RWPE1 (cell line): ENCODE measurements at regions not wholly inside any gene's neighbourhood (a gene's known extent, or its start where the extent isn't known, plus 50 kb on each side); places are given as distances from the start of the nearest gene placed in this dataset.

Source experiments
- CTCF ChIA-PET: fragments of 350-600 bp; sonication (Branson Sonifier 250); formaldehyde crosslinking; extraction: SDS; loops from one replicate; lab custom pipeline; 2021; lab: Yijun Ruan, JAX
- POLR2A ChIA-PET: fragments of 400-600 bp; formaldehyde crosslinking; extraction: SDS; loops from one replicate; lab custom pipeline; 2020; ENCODE audit warnings: antibody characterized with exemption; ENCODE audit not compliant: low non-redundant PET; lab: Yijun Ruan, JAX
- DNase-seq: peaks from one replicate; pipeline ENCODE4 v3.0.0; 2012; ENCODE audit warnings: low spot score
- H3K27ac ChIP-seq: fragments of 450-650 bp; 2 replicates; pipeline ENCODE4 v1.5.1; 2017
- TF ChIP-seq, protein P1 (sequence below): fragments of 450-650 bp; conservative IDR thresholded peaks from 2 replicates; pipeline ENCODE4 v1.5.1; 2017; ENCODE audit warnings: low read depth, mild to moderate bottlenecking

DNA sequence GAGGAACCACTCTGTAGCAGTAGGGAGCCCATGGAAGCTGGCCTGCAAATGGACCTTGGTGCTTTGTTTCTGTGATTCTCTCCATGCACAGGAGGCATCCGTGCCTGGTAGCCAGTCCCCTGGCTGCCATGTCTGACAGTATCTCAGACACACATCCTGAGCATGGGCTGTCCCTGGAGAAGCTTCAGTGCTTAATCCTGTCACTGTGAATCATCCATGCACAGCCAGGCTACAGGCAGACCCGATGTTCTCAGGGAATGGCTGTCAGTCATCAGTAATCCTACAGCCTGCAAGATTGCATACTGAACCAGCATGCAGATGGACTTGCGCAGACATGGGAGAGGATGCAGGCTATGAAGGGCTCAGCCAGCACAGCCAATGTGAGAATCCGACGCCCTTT lies 606.3 kb upstream of the PLXNA2 start:
- H3K27ac ChIP-seq: no peak overlapping the region
- DNase-seq: no peak
- TF ChIP-seq, protein P1, sequence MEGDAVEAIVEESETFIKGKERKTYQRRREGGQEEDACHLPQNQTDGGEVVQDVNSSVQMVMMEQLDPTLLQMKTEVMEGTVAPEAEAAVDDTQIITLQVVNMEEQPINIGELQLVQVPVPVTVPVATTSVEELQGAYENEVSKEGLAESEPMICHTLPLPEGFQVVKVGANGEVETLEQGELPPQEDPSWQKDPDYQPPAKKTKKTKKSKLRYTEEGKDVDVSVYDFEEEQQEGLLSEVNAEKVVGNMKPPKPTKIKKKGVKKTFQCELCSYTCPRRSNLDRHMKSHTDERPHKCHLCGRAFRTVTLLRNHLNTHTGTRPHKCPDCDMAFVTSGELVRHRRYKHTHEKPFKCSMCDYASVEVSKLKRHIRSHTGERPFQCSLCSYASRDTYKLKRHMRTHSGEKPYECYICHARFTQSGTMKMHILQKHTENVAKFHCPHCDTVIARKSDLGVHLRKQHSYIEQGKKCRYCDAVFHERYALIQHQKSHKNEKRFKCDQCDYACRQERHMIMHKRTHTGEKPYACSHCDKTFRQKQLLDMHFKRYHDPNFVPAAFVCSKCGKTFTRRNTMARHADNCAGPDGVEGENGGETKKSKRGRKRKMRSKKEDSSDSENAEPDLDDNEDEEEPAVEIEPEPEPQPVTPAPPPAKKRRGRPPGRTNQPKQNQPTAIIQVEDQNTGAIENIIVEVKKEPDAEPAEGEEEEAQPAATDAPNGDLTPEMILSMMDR: no peak
- CTCF ChIA-PET: no interaction called here
- POLR2A ChIA-PET: no interaction called here

DNA sequence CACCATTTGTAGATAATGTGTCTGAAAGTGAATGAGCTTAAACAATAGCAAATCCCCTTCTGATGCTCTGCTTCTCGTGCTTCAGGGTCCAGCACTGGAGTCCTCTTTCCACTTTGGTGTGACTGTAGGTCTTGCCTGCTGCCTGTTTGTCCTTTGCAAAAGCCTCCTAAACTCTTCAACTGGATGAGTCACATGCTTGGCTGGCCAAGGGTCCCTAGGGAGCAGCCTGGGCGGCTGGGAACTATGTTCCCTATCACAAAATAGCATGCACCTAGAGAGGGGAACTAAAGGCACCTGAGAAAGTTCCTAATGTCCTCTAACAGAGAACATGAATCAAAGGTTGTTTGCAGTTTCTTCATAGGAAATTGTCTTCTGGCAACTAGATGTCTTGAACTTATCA lies 607.2 kb upstream of the PLXNA2 start:
- DNase-seq: no peak
- ChIA-PET POLR2A (no interaction called here), CTCF (no interaction called here)
- TF ChIP-seq, protein P1: no peak
- H3K27ac ChIP-seq: no peak overlapping the region

DNA sequence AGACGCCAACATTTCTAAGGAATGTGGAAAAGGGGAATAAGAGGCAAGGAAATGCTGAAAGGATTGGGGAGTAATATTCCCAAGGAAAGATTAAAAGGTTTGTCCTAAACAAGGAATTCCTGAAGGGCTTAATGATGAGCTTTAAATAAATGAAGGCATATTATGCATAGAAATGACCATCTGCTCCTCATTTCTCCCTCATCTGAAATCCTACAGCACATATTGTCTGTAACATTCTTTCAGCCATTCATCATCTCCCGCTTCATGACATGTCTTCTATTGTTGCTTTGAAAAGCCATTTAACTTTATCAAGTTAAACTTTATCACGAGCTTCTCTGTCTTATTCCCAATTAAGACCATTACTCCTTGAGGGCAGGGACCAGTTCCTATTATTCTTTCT lies 608.7 kb upstream of the PLXNA2 start:
- TF ChIP-seq, protein P1: no peak
- no peak overlapping the region for H3K27ac ChIP-seq
- CTCF ChIA-PET: no interaction called here
- DNase-seq: no peak
- POLR2A ChIA-PET: no interaction called here

DNA sequence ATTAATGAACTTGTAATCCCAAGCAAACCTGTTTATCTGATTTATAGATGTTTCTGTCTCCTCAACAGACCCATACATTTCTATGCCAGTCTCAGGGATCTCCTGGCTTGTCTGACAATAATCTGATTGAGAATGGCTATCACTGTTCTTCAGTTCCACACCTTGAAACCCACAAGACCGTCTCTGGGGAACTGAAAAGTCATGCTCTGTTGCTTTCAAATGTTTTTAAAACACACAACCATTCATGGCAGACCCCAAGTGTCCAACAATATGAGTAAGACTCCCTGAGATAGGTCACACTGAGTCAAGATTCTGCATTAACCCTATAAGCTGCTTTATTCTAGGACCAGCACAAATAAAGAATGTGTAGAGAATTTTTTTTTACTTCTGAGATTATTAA lies 611.2 kb upstream of the PLXNA2 start:
- TF ChIP-seq, protein P1: no peak
- CTCF ChIA-PET: no interaction called here

DNA sequence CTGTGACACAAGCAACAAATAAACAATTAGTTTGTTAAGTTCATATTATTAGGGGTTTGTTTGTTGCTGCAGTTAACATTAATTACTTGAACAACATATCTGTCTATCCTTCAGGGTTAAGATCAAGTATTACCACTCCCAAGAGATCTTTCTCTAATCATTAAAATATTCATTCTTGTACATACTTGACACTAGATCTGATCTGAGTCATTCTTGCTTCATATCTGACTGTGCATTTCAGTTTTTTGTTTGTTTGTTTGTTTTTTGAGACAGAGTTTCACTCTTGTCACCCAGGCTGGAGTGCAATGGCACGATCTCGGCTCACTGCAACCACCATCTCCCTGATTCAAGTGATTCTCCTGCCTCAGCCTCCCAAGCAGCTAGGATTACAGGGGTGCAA lies 613.3 kb upstream of the PLXNA2 start:
- TF ChIP-seq, protein P1: no peak
- no peak for DNase-seq
- POLR2A ChIA-PET: no interaction called here
- CTCF ChIA-PET: no interaction called here
- H3K27ac ChIP-seq: no peak overlapping the region

More for the DNA sequence above, 611.2 kb upstream of the PLXNA2 start:
- no peak for DNase-seq
- POLR2A ChIA-PET: no interaction called here
- no peak overlapping the region for H3K27ac ChIP-seq

DNA sequence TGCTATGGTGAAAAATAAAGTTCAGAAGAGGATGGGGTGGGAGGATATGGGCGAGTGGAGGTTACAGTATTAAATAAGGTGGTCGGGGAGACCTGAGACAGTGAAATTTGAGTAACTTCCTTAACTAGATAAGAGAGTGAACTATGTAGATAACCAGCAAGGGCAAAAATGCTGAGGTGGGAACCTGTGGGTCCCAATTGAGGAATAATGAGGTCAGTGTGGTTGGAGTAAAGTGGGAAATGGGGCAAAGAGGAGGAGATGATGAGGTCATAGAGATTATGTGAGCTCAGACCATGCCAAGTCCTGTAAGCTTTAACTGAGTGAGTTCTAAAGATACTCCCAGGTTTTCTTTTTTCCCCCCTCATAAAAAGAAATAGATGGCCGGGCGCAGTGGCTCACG lies 614.6 kb upstream of the PLXNA2 start:
- no peak for DNase-seq
- H3K27ac ChIP-seq: no peak overlapping the region
- ChIA-PET POLR2A (no interaction called here), CTCF (interaction anchor here (0.6 kb wide), 1 partner anchor 174 kb away, joined by 5 read pairs; no protein-coding TSS in a partner anchor)
- TF ChIP-seq, protein P1: no peak
